ENCODE measurements at regions not wholly inside any gene's neighbourhood (a gene's known extent, or its start where the extent isn't known, plus 50 kb on each side); places are given as distances from the start of the nearest gene placed in this dataset.
"Not testable (repeated sequence)": the region's sequence is repeated elsewhere in the genome, so short reads cannot be mapped to it uniquely, and the experiment has no call there.

DNA sequence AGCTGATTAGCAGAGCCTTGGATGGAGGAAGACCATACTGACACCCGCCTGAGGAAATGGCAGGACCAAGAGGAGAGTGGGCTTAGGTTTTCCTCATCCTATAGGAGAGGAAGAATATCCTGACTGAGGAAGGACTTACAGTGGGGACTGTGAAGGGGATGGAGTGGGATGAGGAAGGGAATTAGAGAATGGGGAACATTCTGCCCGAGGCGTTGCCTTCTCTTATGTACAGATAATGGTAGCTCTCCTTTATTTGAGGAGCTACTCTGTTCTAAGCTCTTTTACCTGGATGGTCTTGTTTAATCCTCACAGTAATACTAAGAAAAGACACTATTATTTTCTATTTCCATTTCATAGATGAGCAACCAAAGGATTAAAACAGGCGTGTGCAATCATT, 56.0 kb downstream of the OLFML3 start:
- Histone ChIP-seq H4K20me1 (ENCODE audit: insufficient read depth) (no peaks in the 10 kb centered on the region), H3K79me2 (ENCODE audit: insufficient read depth) (no peaks in the 10 kb centered on the region), H3K9ac (no peak overlapping the region), H2AFZ (no peak overlapping the region), H3K27ac (no peak overlapping the region), H3F3A (ENCODE audit: insufficient read depth) (peaks cover 41% of the 10 kb centered on the region), H3K9me3 (ENCODE audit: low read depth) (no peaks in the 10 kb centered on the region), H3K4me2 (ENCODE audit: unreplicated experiment) (no peak overlapping the region), H3K9me2 (ENCODE audit: insufficient read depth) (no peaks in the 10 kb centered on the region), H3K4me1 (ENCODE audit: insufficient read depth) (peaks cover 36% of the 10 kb centered on the region), H3K27me3 (replicated peaks; ENCODE audit: insufficient read depth) (no peaks in the 10 kb centered on the region), H3K4me3 (no peak overlapping the region), H3K36me3 (ENCODE audit: low read depth) (no peaks in the 10 kb centered on the region)
- TF ChIP-seq EZH2phosphoT487 (IDR thresholded peaks at IDR 0.05; ENCODE audit: insufficient read depth, low read depth) (no peak), EZH2 (IDR thresholded peaks at IDR 0.05; ENCODE audit: insufficient read depth, poor library complexity, severe bottlenecking) (no peak)
- in situ Hi-C loops (cut with MboI), result no loop called here
- 95 to 100% methylated on average over 4 of the region's 4 CpGs for WGBS, 2 experiments (ENCODE audit: low coverage in 1 of 2, low lambda C conversion rate in 2 of 2, missing lambda C conversion rate in 2 of 2)
- DNase-seq, result no peak

DNA sequence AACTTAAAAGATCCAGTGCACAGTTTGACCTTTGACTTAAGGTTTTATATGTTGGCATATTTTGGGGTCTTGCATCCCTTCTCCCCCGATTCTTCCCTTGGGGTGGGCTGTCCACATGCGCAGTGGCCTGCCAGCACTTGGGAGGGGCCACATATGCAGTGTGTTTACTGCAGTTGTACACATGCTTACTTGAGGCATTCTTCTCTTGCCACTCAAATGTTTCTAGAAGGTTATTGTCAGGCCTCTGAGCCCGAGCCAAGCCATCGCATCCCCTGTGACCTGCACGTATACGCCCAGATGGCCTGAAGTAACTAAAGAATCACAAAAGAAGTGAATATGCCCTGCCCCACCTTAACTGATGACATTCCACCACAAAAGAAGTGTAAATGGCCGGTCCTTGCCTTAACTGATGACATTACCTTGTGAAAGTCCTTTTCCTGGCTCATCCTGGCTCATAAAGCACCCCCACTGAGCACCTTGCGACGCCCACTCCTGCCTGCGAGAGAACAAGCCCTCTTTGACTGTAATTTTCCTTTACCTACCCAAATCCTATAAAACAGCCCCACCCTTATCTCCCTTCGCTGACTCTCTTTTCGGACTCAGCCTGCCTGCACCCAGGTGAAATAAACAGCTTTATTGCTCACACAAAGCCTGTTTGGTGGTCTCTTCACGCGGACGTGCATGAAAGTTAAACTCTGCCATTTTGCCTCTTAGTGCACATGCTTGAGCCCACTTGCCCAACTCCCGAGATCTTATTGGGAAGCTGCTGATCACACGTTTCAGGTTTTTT, 57.8 kb downstream of the OLFML3 start:
- H3K4me3 ChIP-seq; H4K20me1 ChIP-seq (ENCODE audit: insufficient read depth); H3K27me3 ChIP-seq (replicated peaks; ENCODE audit: insufficient read depth); H3K9me3 ChIP-seq (ENCODE audit: low read depth); H3K9ac ChIP-seq; H3K79me2 ChIP-seq (ENCODE audit: insufficient read depth); H3K27ac ChIP-seq; H3K36me3 ChIP-seq (ENCODE audit: low read depth); H3K4me2 ChIP-seq (ENCODE audit: unreplicated experiment); in situ Hi-C loops (cut with MboI); DNase-seq; H3K9me2 ChIP-seq (ENCODE audit: insufficient read depth); H2AFZ ChIP-seq: not testable (repeated sequence)
- WGBS, 2 experiments (ENCODE audit: low coverage in 1 of 2, low lambda C conversion rate in 2 of 2, missing lambda C conversion rate in 2 of 2), result 83 to 88% methylated on average over 17 of the region's 17 CpGs
- Histone ChIP-seq H3K4me1 (ENCODE audit: insufficient read depth) (peaks cover 45% of the 10 kb centered on the region), H3F3A (ENCODE audit: insufficient read depth) (peaks cover 46% of the 10 kb centered on the region)

DNA sequence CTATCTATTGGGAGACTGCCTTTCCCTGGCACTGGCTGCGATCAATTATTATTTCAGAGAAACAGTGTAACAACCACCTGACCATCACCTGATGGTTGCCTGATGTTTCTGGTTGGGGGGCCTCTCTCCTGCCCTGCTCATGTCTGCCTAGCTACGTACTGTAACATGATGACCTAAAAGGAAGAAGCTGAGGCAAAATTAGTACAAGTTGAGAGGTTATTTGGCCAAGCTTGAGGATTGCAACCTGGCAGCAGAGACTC, 58.3 kb downstream of the OLFML3 start:
- in situ Hi-C loops (cut with MboI), result no loop called here
- 82 to 85% methylated on average over 2 of the region's 2 CpGs for WGBS, 2 experiments (ENCODE audit: low coverage in 1 of 2, low lambda C conversion rate in 2 of 2, missing lambda C conversion rate in 2 of 2)

DNA sequence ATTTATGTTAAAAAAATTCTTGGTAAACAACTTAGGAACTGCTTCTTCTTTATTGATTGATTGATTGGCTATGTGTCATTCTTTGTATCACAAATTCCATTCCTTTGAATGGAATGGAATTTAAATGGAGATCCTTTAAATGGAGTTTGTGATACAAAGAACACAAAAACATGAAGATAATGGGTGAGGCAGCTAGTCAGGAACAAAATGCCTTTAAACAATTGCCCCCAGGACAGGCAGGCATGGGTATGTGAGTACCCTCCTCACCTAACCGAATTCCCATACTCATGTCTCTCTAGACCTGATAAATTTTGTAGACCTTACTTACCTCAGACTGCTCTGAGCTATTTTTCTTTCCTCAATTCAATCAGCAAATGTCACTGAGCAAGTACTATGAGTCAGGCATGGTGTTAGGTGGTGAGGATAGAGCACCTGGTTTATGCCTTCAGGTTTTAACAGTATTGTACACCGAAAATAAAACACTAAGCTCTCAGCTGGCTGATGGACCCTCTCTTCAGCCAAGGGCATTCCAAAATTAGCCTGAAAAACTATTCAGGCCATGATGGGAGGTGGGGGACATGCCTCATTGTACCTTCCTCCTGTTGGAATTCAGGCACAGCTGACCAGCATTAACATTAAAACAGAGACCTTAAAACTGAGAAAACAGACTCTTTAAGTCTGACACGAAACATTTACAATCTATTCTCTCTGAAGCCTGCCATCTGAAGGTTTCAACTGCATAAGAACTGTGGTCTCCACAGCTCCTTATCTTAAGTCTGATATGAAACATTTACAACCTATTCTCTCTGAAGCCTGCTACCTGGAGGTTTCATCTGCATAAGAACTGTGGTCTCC, 58.9 kb downstream of the OLFML3 start:
- no peak for DNase-seq
- no peak for TF ChIP-seq EZH2 (IDR thresholded peaks at IDR 0.05; ENCODE audit: insufficient read depth, poor library complexity, severe bottlenecking)
- peaks cover 33% of the 10 kb centered on the region for H3K4me1 ChIP-seq (ENCODE audit: insufficient read depth)
- no peak overlapping the region for H3K27ac ChIP-seq
- H3K9me3 ChIP-seq (ENCODE audit: low read depth), result no peaks in the 10 kb centered on the region
- no peaks in the 10 kb centered on the region for H3K79me2 ChIP-seq (ENCODE audit: insufficient read depth)
- peaks cover 5% of the 10 kb centered on the region; the same call in 1 of the 2 replicates for H3K27me3 ChIP-seq (replicated peaks; ENCODE audit: insufficient read depth)
- no peak overlapping the region for H3K9ac ChIP-seq
- no peak overlapping the region for H2AFZ ChIP-seq
- no peak overlapping the region for H3K4me3 ChIP-seq
- H3F3A ChIP-seq (ENCODE audit: insufficient read depth), result peaks cover 36% of the 10 kb centered on the region
- in situ Hi-C loops (cut with MboI), result no loop called here
- H3K4me2 ChIP-seq (ENCODE audit: unreplicated experiment), result no peak overlapping the region
- H4K20me1 ChIP-seq (ENCODE audit: insufficient read depth), result no peaks in the 10 kb centered on the region
- H3K9me2 ChIP-seq (ENCODE audit: insufficient read depth), result no peaks in the 10 kb centered on the region
- WGBS, 2 experiments (ENCODE audit: low coverage in 1 of 2, low lambda C conversion rate in 2 of 2, missing lambda C conversion rate in 2 of 2), result 76 to 78% methylated on average over 3 of the region's 3 CpGs
- no peaks in the 10 kb centered on the region for H3K36me3 ChIP-seq (ENCODE audit: low read depth)

More for the DNA sequence above, 58.3 kb downstream of the OLFML3 start:
- H2AFZ ChIP-seq, result no peak overlapping the region
- H3K9me2 ChIP-seq (ENCODE audit: insufficient read depth), result no peaks in the 10 kb centered on the region
- TF ChIP-seq EZH2 (IDR thresholded peaks at IDR 0.05; ENCODE audit: insufficient read depth, poor library complexity, severe bottlenecking) (no peak), EZH2phosphoT487 (IDR thresholded peaks at IDR 0.05; ENCODE audit: insufficient read depth, low read depth) (no peak)
- H3K9me3 ChIP-seq (ENCODE audit: low read depth), result no peaks in the 10 kb centered on the region
- no peaks in the 10 kb centered on the region for H4K20me1 ChIP-seq (ENCODE audit: insufficient read depth)
- DNase-seq, result no peak
- H3K9ac ChIP-seq, result no peak overlapping the region
- H3K4me2 ChIP-seq (ENCODE audit: unreplicated experiment), result no peak overlapping the region
- no peak overlapping the region for H3K4me3 ChIP-seq
- peaks cover 40% of the 10 kb centered on the region for H3F3A ChIP-seq (ENCODE audit: insufficient read depth)
- H3K4me1 ChIP-seq (ENCODE audit: insufficient read depth), result peaks cover 39% of the 10 kb centered on the region
- H3K79me2 ChIP-seq (ENCODE audit: insufficient read depth), result no peaks in the 10 kb centered on the region
- no peak overlapping the region for H3K27ac ChIP-seq
- H3K36me3 ChIP-seq (ENCODE audit: low read depth), result no peaks in the 10 kb centered on the region
- no peaks in the 10 kb centered on the region for H3K27me3 ChIP-seq (replicated peaks; ENCODE audit: insufficient read depth)

Measured in GM23248 (cell line).